ENCODE measurements at regions not wholly inside any gene's neighbourhood (a gene's known extent, or its start where the extent isn't known, plus 50 kb on each side); places are given as distances from the start of the nearest gene placed in this dataset.

GRCh38 chrX:112896051-112896450 is 55.4 kb upstream of the AMOT start:
- Histone ChIP-seq H3K27me3 (ENCODE audit: control insufficient read depth in 1 of 2, insufficient read depth in 2 of 2, low read length in 2 of 2) (no peaks in the 10 kb centered on the region), H3K36me3 (replicated peaks in 1 of 2; ENCODE audit: control insufficient read depth in 1 of 2, insufficient read depth in 2 of 2, low read length in 2 of 2) (no peaks in the 10 kb centered on the region), H3K9me3 (ENCODE audit: low read length) (no peaks in the 10 kb centered on the region), H2AFZ (ENCODE audit: low read length) (no peak overlapping the region), H3K4me3 (replicated peaks in 1 of 3; ENCODE audit: insufficient read depth in 1 of 3, low read depth in 2 of 3, low read length in 3 of 3) (no peak overlapping the region), H3K4me2 (ENCODE audit: low read depth, low read length) (no peak overlapping the region), H4K20me1 (ENCODE audit: insufficient read depth, low read length) (no peaks in the 10 kb centered on the region), H3K4me1 (ENCODE audit: insufficient read depth, low read length) (no peaks in the 10 kb centered on the region), H3K9ac (ENCODE audit: insufficient read depth, low read depth, low read length) (no peak overlapping the region), H3K79me2 (ENCODE audit: insufficient read depth, low read length) (no peaks in the 10 kb centered on the region), H3K27ac (ENCODE audit: extremely low read length, insufficient read depth, low read length) (no peak overlapping the region)
- 0% methylated on average over 1 of the region's 1 CpG for WGBS (ENCODE audit: low lambda C conversion rate)
- in situ Hi-C loops (cut with HindIII; ENCODE audit: extremely low pct_ligation_motif_present, low pct_unique_long_range_greater_than_20kb) = no loop called here
- DNase-seq (ENCODE audit: low spot score) = no peak
- TF ChIP-seq SP5 (CRISPR knock-in tag; IDR thresholded peaks at IDR 0.05; ENCODE audit: borderline replicate concordance, low read depth) (no peak), ZNF639 (CRISPR knock-in tag; conservative IDR thresholded peaks at IDR 0.05) (no peak), ARID2 (CRISPR knock-in tag; IDR thresholded peaks at IDR 0.05; ENCODE audit: borderline replicate concordance) (no peak), HMG20B (CRISPR knock-in tag; conservative IDR thresholded peaks at IDR 0.05) (no peak), BORCS8-MEF2B (CRISPR knock-in tag; IDR thresholded peaks at IDR 0.05) (no peak)
- intact Hi-C loops (cut with micrococcal nuclease; ENCODE audit: unreplicated experiment) = no loop called here
- FAIRE-seq = no peak
- ChIA-PET POLR2A (no interaction called here), CTCF (ENCODE audit: low intra/inter-chr PET ratio, low total read pairs) (no interaction called here)
- ATAC-seq = no peak
- BruUV-seq (replicated peaks) = no TSS peak

Small RNAs in the stretch of these regions (small RNA-seq; reads per million reads assigned to genes)
- gene AL031183.1 (ENCODE audit: insufficient read depth in 2 of 3, insufficient read length in 3 of 3, low read depth in 2 of 3, low replicate concordance in 1 of 3) = 0 reads per million in 3 experiments
- 0 reads per million in 3 experiments for gene RF00012 (ENCODE audit: insufficient read depth in 2 of 3, insufficient read length in 3 of 3, low read depth in 2 of 3, low replicate concordance in 1 of 3)
- 0 reads per million in 3 experiments for gene RF00088 (ENCODE audit: insufficient read depth in 2 of 3, insufficient read length in 3 of 3, low read depth in 2 of 3, low replicate concordance in 1 of 3)
- 0 reads per million in 3 experiments for gene RN7SL93P (ENCODE audit: insufficient read depth in 2 of 3, insufficient read length in 3 of 3, low read depth in 2 of 3, low replicate concordance in 1 of 3)
- gene RNU1-57P (ENCODE audit: insufficient read depth in 2 of 3, insufficient read length in 3 of 3, low read depth in 2 of 3, low replicate concordance in 1 of 3) = 0 reads per million in 3 experiments
- 0 reads per million in 3 experiments for gene RNU6-1015P (ENCODE audit: insufficient read depth in 2 of 3, insufficient read length in 3 of 3, low read depth in 2 of 3, low replicate concordance in 1 of 3)
